Neural cell (in vitro differentiated cells): ENCODE measurements at regions not wholly inside any gene's neighbourhood (a gene's known extent, or its start where the extent isn't known, plus 50 kb on each side); places are given as distances from the start of the nearest gene placed in this dataset.

Source experiments
- H2AFZ ChIP-seq: fragments of 200-600, 300-800 bp; sonication (generic), shearing (Covaris generic); 2 replicates; pipeline ENCODE4 v1.6.0; 2014; ENCODE audit warnings: low read depth, mild to moderate bottlenecking, antibody characterized with exemption, low read length, moderate library complexity
- H3F3A ChIP-seq: fragments of 200-600 bp; shearing (Covaris generic); 2 replicates; pipeline ENCODE4 v1.6.1; 2016; ENCODE audit warnings: mild to moderate bottlenecking, moderate library complexity, mixed read lengths, antibody characterized with exemption, low read length; ENCODE audit not compliant: insufficient read depth, poor library complexity, severe bottlenecking
- H3K27ac ChIP-seq: fragments of 200-600, 300-800 bp; sonication (generic), shearing (Covaris generic); 2 replicates; pipeline ENCODE4 v1.5.1; 2014; ENCODE audit warnings: mild to moderate bottlenecking, low read length, moderate library complexity
- H3K27me3 ChIP-seq: fragments of 300-800, 200-600 bp; sonication (generic), shearing (Covaris generic); 2 replicates; pipeline ENCODE4 v1.6.0; 2014; ENCODE audit warnings: mild to moderate bottlenecking, low read depth, low read length, moderate library complexity; ENCODE audit not compliant: insufficient read depth
- H3K36me3 ChIP-seq: fragments of 300-800, 200-600 bp; sonication (generic), shearing (Covaris generic); 2 replicates; pipeline ENCODE4 v1.5.1; 2014; ENCODE audit warnings: mild to moderate bottlenecking, antibody characterized with exemption, low read length, moderate library complexity; ENCODE audit not compliant: insufficient read depth
- H3K4me2 ChIP-seq: fragments of 300-800, 200-600 bp; sonication (generic), shearing (Covaris generic); 2 replicates; pipeline ENCODE4 v1.6.0; 2014; ENCODE audit warnings: mild to moderate bottlenecking, low read length
- H3K4me3 ChIP-seq: fragments of 300-800, 200-600 bp; sonication (generic), shearing (Covaris generic); 2 replicates; pipeline ENCODE4 v1.5.1; 2014; ENCODE audit warnings: mild to moderate bottlenecking, low read length, moderate library complexity
- H3K79me2 ChIP-seq: fragments of 200-600 bp; shearing (Covaris generic); replicated peaks from 2 replicates; pipeline ENCODE4 v1.6.0; 2014; ENCODE audit warnings: mild to moderate bottlenecking, low read length, moderate library complexity; ENCODE audit not compliant: insufficient read depth
- H3K9ac ChIP-seq: fragments of 300-800, 200-600 bp; sonication (generic), shearing (Covaris generic); 2 replicates; pipeline ENCODE4 v1.6.1; 2016; ENCODE audit warnings: mild to moderate bottlenecking, low read length, mixed read lengths
- H3K9me2 ChIP-seq: fragments of 200-600 bp; shearing (Covaris generic); 2 replicates; pipeline ENCODE4 v1.6.1; 2016; ENCODE audit warnings: mild to moderate bottlenecking, low read length, mixed read lengths; ENCODE audit not compliant: insufficient read depth
- H3K9me3 ChIP-seq: fragments of 200-600, 300-800 bp; sonication (generic), shearing (Covaris generic); 2 replicates; pipeline ENCODE4 v1.6.1; 2016; ENCODE audit warnings: mild to moderate bottlenecking, mixed run types, low read length, moderate library complexity, mixed read lengths
- H4K20me1 ChIP-seq: fragments of 200-600 bp; shearing (Covaris generic); 2 replicates; pipeline ENCODE4 v1.6.1; 2016; ENCODE audit warnings: mild to moderate bottlenecking, mixed run types; ENCODE audit not compliant: insufficient read depth
- EP300 ChIP-seq: fragments of 450-650 bp; conservative IDR thresholded peaks from 2 replicates; pipeline ENCODE4 v1.6.1; 2014; ENCODE audit warnings: antibody characterized with exemption, mild to moderate bottlenecking, moderate library complexity; ENCODE audit not compliant: poor library complexity, severe bottlenecking
- EZH2 ChIP-seq: fragments of 200-600, 300-800 bp; shearing (Covaris generic), sonication (generic); IDR thresholded peaks from 2 replicates; pipeline ENCODE4 v1.6.1; 2014; ENCODE audit warnings: antibody characterized with exemption, low read length, borderline replicate concordance, mild to moderate bottlenecking; ENCODE audit not compliant: insufficient read depth, poor library complexity, severe bottlenecking
- MXI1 ChIP-seq: fragments of 450-650 bp; conservative IDR thresholded peaks from 2 replicates; pipeline ENCODE4 v1.6.1; 2014; ENCODE audit warnings: antibody characterized with exemption, mild to moderate bottlenecking; ENCODE audit not compliant: poor library complexity, severe bottlenecking
- POLR2AphosphoS5 ChIP-seq: IDR thresholded peaks from 2 replicates; pipeline ENCODE4 v1.6.1; 2012
- RAD21 ChIP-seq: fragments of 450-650 bp; conservative IDR thresholded peaks from 2 replicates; pipeline ENCODE4 v1.6.1; 2014; ENCODE audit warnings: antibody characterized with exemption, mild to moderate bottlenecking, moderate library complexity
- SMC3 ChIP-seq: fragments of 450-650 bp; conservative IDR thresholded peaks from 2 replicates; pipeline ENCODE4 v1.6.1; 2014; ENCODE audit warnings: antibody characterized with exemption, mild to moderate bottlenecking, moderate library complexity; ENCODE audit not compliant: poor library complexity
- TAF1 ChIP-seq: IDR thresholded peaks from 2 replicates; pipeline ENCODE4 v1.6.1; 2012; ENCODE audit warnings: low read depth
- TF ChIP-seq, protein P1 (sequence below): fragments of 450-650 bp; IDR thresholded peaks from 2 replicates; pipeline ENCODE4 v1.5.1; 2014; ENCODE audit warnings: antibody characterized with exemption, mild to moderate bottlenecking, moderate library complexity; ENCODE audit not compliant: poor library complexity, severe bottlenecking
- TF ChIP-seq, protein P2 (sequence below): IDR thresholded peaks from 2 replicates; pipeline ENCODE4 v1.6.1; 2012; ENCODE audit warnings: borderline replicate concordance

DNA sequence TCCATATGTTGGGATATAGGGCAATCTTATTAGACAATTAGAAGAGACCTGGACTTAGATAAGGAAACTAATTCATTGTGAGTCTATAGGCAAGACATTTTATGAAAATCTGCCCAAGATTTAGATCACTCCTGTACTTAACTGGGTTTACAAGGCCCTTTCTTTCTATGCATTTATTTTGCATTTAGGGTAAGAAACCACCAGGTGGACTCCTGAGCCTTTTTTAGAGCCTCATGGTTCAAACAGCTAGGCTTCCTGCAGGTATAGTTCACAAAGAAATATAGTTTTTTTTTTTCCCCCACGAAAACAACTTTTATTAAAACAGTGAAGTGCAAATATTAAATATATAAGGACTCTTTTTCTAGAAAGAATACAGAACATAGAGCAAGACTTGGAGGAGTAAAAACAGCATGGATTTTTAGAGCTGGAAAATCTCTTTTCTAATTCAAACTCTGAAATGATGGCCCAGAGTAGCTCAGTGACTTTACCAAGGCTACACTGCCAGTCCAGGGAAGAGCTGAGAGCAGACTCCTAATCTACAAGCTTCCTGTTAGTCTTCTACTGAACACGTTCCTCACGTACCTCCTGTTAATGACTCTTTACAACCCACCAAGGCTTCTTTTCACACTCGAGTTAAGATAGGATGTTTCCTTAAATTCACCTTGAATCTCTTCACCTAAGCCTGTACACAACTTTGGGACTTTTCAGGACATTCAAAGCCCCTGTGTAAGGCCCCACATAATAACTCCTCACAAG, 400.9 kb upstream of the ATP11B start:
- Histone ChIP-seq H3K9me3 (no peaks in the 10 kb centered on the region), H4K20me1 (no peaks in the 10 kb centered on the region), H3K27me3 (no peaks in the 10 kb centered on the region), H3K9me2 (no peaks in the 10 kb centered on the region), H3K27ac (no peak overlapping the region), H3K4me2 (no peak overlapping the region), H3K36me3 (no peaks in the 10 kb centered on the region), H3F3A (no peaks in the 10 kb centered on the region), H2AFZ (no peak overlapping the region), H3K4me3 (no peak overlapping the region), H3K9ac (no peak overlapping the region), H3K79me2 (no peaks in the 10 kb centered on the region)
- TF ChIP-seq POLR2AphosphoS5: no peak
- TF ChIP-seq, protein P1, sequence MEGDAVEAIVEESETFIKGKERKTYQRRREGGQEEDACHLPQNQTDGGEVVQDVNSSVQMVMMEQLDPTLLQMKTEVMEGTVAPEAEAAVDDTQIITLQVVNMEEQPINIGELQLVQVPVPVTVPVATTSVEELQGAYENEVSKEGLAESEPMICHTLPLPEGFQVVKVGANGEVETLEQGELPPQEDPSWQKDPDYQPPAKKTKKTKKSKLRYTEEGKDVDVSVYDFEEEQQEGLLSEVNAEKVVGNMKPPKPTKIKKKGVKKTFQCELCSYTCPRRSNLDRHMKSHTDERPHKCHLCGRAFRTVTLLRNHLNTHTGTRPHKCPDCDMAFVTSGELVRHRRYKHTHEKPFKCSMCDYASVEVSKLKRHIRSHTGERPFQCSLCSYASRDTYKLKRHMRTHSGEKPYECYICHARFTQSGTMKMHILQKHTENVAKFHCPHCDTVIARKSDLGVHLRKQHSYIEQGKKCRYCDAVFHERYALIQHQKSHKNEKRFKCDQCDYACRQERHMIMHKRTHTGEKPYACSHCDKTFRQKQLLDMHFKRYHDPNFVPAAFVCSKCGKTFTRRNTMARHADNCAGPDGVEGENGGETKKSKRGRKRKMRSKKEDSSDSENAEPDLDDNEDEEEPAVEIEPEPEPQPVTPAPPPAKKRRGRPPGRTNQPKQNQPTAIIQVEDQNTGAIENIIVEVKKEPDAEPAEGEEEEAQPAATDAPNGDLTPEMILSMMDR: no peak
- TF ChIP-seq TAF1: no peak
- TF ChIP-seq MXI1: no peak
- TF ChIP-seq, protein P2, sequence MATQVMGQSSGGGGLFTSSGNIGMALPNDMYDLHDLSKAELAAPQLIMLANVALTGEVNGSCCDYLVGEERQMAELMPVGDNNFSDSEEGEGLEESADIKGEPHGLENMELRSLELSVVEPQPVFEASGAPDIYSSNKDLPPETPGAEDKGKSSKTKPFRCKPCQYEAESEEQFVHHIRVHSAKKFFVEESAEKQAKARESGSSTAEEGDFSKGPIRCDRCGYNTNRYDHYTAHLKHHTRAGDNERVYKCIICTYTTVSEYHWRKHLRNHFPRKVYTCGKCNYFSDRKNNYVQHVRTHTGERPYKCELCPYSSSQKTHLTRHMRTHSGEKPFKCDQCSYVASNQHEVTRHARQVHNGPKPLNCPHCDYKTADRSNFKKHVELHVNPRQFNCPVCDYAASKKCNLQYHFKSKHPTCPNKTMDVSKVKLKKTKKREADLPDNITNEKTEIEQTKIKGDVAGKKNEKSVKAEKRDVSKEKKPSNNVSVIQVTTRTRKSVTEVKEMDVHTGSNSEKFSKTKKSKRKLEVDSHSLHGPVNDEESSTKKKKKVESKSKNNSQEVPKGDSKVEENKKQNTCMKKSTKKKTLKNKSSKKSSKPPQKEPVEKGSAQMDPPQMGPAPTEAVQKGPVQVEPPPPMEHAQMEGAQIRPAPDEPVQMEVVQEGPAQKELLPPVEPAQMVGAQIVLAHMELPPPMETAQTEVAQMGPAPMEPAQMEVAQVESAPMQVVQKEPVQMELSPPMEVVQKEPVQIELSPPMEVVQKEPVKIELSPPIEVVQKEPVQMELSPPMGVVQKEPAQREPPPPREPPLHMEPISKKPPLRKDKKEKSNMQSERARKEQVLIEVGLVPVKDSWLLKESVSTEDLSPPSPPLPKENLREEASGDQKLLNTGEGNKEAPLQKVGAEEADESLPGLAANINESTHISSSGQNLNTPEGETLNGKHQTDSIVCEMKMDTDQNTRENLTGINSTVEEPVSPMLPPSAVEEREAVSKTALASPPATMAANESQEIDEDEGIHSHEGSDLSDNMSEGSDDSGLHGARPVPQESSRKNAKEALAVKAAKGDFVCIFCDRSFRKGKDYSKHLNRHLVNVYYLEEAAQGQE: no peak
- no peak for TF ChIP-seq EP300

DNA sequence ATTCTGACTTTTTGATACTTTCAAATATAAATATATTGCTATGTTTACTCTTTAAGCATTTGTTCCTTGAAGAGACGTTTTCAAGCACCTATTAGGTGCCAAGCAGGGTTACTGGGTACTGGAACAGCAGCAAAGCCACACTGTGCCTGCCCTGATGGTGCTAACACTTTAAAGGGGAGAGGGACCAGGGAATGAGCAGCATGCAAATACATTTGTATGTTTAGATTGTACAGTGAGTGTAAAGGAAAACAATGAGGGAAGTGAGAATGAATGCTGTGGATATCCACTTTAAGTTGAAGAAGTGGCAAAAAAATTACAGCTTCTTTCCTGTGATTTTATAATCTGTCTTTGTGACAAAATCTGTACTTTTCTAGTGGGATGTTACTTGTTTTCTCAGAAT, 400.2 kb upstream of the ATP11B start:
- Histone ChIP-seq H3K9ac (no peak overlapping the region), H2AFZ (no peak overlapping the region), H3K4me3 (no peak overlapping the region), H3K79me2 (no peaks in the 10 kb centered on the region), H3K27me3 (no peaks in the 10 kb centered on the region), H3K4me2 (no peak overlapping the region), H3K9me2 (no peaks in the 10 kb centered on the region), H3K36me3 (no peaks in the 10 kb centered on the region), H4K20me1 (no peaks in the 10 kb centered on the region), H3K27ac (no peak overlapping the region), H3F3A (no peaks in the 10 kb centered on the region), H3K9me3 (no peaks in the 10 kb centered on the region)
- TF ChIP-seq EP300 (no peak), SMC3 (no peak), TAF1 (no peak), MXI1 (no peak), RAD21 (no peak), EZH2 (no peak)
- TF ChIP-seq, protein P2: no peak
